T1000 (cell line): ENCODE measurements at regions not wholly inside any gene's neighbourhood (a gene's known extent, or its start where the extent isn't known, plus 50 kb on each side); places are given as distances from the start of the nearest gene placed in this dataset.
"Not testable (repeated sequence)": the region's sequence is repeated elsewhere in the genome, so short reads cannot be mapped to it uniquely, and the experiment has no call there.

Experiments
- DNase-seq: peaks from one replicate; lab custom pipeline; 2025; ENCODE audit warnings: mixed read lengths; lab: John Stamatoyannopoulos, UW

GRCh38 chr6:76677017-76677416 lies 604.6 kb upstream of the IMPG1 start:
- no peak for DNase-seq

DNA sequence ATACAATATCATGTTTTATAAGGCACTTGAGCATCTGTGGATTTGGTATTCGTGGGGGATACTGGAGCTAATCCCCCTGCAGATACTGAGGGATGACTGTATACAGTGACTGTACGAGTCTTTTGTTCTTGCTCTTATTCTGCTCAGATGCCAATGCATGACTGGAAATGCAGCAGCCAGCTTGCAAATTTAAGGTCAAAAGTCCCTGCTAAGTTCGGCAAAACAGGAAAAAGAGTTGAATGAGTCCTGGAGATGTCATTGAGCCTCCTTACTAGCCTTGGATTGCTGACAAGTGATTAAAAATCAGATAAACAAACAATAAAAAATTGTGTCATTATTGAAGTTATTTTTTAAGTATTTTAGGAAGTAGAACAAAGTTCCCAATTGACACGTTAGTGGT lies 599.3 kb upstream of the IMPG1 start:
- DNase-seq = no peak

GRCh38 chr6:76644231-76644630 lies 571.8 kb upstream of the IMPG1 start:
- no peak for DNase-seq

GRCh38 chr6:76639941-76640340 lies 567.5 kb upstream of the IMPG1 start:
- no peak for DNase-seq

GRCh38 chr6:76634695-76635094 lies 562.2 kb upstream of the IMPG1 start:
- no peak for DNase-seq

DNA sequence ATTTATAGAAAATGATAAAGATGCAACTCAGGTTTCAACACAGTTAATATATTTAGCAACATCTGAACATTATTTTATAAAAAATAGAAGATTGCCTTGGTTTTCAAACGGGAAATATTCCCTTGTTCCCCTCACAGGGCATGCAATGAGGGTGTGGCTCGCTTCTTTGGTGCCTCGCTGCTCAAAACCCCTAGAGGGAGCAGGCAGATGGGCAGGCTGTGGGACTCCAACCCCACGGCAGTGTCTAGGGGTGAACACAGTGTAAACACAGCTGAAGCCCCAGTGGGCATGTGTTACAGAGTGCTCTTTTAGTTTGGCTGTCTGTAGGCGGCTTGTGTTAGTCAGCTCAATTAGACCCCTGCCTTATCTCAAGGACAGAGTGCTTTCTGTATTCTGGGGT lies 560.8 kb upstream of the IMPG1 start:
- no peak for DNase-seq

GRCh38 chr6:76631622-76632021 lies 559.2 kb upstream of the IMPG1 start:
- no peak for DNase-seq

- DNase-seq = no peak
These were observed 542.9 kb upstream of the IMPG1 start for GRCh38 chr6:76615395-76615794.

GRCh38 chr6:76612954-76613353 lies 540.5 kb upstream of the IMPG1 start:
- no peak for DNase-seq

- no peak for DNase-seq
These were observed 536.7 kb upstream of the IMPG1 start for GRCh38 chr6:76609160-76609559.

- DNase-seq = no peak
These were observed 521.6 kb upstream of the IMPG1 start for GRCh38 chr6:76594109-76594508.

GRCh38 chr6:76593668-76594067 lies 521.2 kb upstream of the IMPG1 start:
- no peak for DNase-seq

DNA sequence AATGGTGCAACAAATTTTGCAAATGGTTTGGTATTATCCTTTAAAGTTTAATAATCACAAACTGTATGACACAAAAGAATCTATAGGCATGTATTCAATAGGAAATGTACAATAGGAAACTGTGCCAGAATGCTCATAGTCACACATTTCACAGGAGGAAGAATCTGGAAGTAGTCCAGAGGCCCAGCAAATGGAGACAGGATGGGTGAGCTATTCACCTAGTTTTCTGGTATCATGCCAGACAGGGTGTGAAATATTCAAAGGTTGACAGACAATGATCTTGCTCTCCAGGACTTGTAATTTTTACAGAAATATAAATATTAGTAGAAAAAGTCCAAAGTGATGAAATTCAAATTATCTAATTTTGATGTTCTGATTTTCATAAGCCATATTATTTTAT lies 520.1 kb upstream of the IMPG1 start:
- no peak for DNase-seq

GRCh38 chr6:76587271-76587670 lies 514.8 kb upstream of the IMPG1 start:
- no peak for DNase-seq

GRCh38 chr6:76584121-76584520 lies 511.7 kb upstream of the IMPG1 start:
- no peak for DNase-seq

- no peak for DNase-seq
These were observed 506.3 kb upstream of the IMPG1 start for GRCh38 chr6:76578746-76579145.

- DNase-seq = no peak
These were observed 502.3 kb upstream of the IMPG1 start for GRCh38 chr6:76574746-76575145.

DNA sequence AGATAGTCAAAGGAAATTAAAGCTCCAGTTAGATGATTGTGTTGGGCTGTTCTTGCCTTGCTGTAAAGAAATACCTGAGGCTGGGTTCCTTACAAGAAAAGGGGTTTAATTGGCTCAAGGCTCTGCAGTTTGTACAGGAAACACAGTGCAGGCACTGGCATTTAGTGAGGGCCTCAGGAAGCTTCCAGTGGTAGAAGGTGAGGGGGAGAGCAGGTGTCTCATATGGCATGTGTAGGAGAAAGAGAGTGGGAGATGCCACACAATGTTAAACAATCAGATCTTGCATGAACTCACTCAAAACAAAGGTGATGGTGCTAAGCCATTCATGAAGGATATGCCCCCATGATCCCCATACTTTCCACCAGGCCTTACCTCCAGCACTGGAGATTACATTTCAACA lies 493.5 kb upstream of the IMPG1 start:
- no peak for DNase-seq

GRCh38 chr6:76562371-76562770 lies 489.9 kb upstream of the IMPG1 start:
- DNase-seq = not testable (repeated sequence)

DNA sequence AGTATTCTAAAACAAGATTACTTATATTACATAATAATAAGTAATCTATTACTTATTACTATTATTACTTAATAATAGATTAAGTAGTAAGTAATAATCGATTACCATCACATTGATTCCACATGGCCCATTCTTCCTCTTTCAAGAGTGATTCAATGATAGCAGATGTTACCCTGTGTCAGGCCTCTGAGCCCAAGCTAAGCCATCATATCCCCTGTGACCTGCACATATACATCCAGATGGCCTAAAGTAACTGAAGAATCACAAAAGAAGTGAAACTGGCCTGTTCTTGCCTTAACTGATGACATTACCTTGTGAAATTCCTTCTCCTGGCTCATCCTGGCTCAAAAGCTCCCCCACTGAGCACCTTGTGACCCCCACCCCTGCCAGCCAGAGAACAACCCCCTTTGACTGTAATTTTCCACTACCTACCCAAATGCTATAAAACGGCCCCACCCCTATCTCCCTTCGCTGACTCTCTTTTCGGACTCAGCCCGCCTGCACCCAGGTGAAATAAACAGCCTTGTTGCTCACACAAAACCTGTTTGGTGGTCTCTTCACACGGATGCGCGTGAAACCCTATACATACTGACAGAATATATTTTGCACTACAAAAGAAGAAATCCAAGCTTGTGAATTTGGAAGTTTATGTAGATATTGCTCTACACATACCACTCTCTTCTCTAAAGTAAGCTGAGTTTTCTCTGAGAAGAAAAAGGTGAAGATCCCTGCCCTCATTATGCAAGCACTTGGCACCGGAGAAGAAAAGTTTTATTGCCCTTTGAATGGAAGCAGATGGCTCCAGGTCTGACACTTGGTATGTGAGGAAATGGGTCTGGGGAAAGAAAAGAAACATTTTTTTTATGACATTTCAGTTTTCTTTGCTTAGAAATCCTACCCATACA lies 488.6 kb upstream of the IMPG1 start:
- not testable (repeated sequence) for DNase-seq

DNA sequence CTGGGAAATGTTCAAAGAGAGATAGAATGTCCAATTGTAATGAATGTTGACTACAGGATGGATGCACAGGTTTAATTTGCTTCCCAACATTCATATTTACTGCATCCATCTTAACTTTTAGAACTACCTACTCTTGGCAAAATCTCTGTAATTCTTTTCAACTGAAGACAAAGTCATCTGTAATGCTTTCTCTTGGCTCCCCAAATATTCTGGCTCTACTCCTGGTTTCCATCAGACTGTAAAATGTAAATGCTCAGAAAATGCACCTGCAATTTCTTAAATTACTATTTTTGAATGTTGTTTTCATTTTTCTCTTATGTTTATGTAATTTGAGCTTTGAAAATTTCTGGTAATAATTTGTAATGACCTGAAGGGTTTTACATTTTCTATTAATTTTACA lies 480.8 kb upstream of the IMPG1 start:
- no peak for DNase-seq

DNA sequence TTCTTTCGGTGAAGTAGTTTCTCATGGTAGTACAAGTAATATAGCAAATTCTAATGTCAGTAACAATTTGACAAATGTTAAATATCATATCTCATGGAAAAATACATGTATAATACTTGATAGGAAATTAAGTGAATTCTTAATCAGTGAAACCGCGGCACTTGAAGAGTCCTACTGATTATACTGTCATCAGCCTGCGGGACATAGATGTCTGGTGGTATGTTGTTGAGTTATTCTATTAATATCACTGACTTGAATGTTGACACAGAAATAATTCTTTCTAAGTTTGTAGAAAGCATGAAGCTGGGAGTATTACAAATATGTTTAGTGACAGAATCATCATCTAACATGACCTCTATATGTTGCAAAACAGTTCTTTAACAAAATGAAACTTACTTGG lies 479.8 kb upstream of the IMPG1 start:
- DNase-seq = no peak

DNA sequence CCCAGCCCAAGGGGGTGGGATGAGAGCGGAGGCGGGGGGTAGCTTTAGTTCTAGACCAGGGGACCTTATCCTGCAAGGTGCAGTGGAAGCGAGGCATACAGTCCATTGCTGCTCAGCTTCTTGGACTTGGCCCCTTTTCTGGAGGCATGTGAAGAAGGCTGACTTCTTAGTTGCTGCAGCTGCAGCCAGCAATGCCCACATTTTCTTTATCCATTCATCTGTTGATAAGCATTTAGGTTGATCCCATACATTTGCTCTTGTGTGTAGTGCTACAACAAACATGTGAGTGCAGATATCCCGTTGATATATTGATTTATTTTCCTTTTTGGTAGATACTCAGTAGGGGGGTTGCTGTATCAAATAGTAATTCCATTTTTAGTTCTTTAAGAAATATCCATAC lies 461.2 kb upstream of the IMPG1 start:
- DNase-seq = no peak

- DNase-seq = no peak
These were observed 460.2 kb upstream of the IMPG1 start for GRCh38 chr6:76532647-76533046.
